ENCODE measurements at regions not wholly inside any gene's neighbourhood (a gene's known extent, or its start where the extent isn't known, plus 50 kb on each side); places are given as distances from the start of the nearest gene placed in this dataset.

DNA sequence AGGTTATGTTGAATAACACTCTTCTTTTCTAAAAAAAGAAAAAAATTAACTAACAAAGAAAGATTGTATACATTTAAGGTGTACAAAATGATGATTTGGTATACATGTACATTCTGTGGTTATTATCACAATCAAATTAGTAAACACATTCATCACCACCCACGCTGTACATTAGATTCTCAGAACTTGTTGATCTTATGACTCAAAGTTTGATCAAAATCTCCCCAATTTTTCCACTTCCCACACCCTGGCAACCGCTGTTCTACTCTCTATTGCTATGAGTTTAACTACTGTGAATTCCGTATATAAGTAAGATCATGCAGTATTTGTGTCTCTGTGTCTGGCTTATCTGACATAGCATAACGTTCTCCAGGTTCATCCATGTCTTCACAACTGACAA, 469.5 kb upstream of the CHRM3 start:
- H2BK12ac ChIP-seq (ENCODE audit: insufficient read length, low read depth, low read length) = no peak overlapping the region
- no peak overlapping the region for H2AFZ ChIP-seq (ENCODE audit: low read length)
- Mint-ChIP-seq H3K36me3 (ENCODE audit: insufficient read depth in 1 of 3, low read depth in 3 of 3) (no peaks in the 10 kb centered on the region), H3K4me3 (no peak overlapping the region), H3K9me3 (peaks cover 2 to 3% of the 10 kb centered on the region in 2 experiments; a peak in 2 of 5 replicates), H3K27me3 (ENCODE audit: low read depth) (no peaks in the 10 kb centered on the region), H3K27ac (no peak overlapping the region), H3K4me1 (peaks cover 0 to 8% of the 10 kb centered on the region in 2 experiments; a peak in 2 of 4 replicates)
- no peak overlapping the region for H4K5ac ChIP-seq (ENCODE audit: insufficient read length, low read depth, low read length)
- no peak overlapping the region for H4K91ac ChIP-seq (ENCODE audit: insufficient read length, low read depth, low read length)
- H3K23me2 ChIP-seq (ENCODE audit: insufficient read length, low read depth, low read length, poor library complexity, severe bottlenecking) = no peaks in the 10 kb centered on the region
- H3K9ac ChIP-seq (ENCODE audit: extremely low read depth, insufficient read length, low read length) = no peak overlapping the region
- no peak overlapping the region for H3T11ph ChIP-seq (ENCODE audit: low read length)
- no peak overlapping the region for H3K4ac ChIP-seq (ENCODE audit: low read depth, low read length)
- H2BK120ac ChIP-seq (ENCODE audit: low read depth, low read length, poor library complexity, severe bottlenecking) = no peak overlapping the region
- H3K27ac ChIP-seq (ENCODE audit: insufficient read length, low read depth, low read length) = no peak overlapping the region
- no peaks in the 10 kb centered on the region for H4K20me1 ChIP-seq (ENCODE audit: control insufficient read depth, insufficient read depth, insufficient read length)
- WGBS (ENCODE audit: extremely low coverage, insufficient read length, low lambda C conversion rate) = no CpG with 5 or more reads among the region's 4 CpGs
- DNase-seq = no peak
- H2BK5ac ChIP-seq (ENCODE audit: insufficient read length, low read length) = no peak overlapping the region
- no peaks in the 10 kb centered on the region for H3K79me1 ChIP-seq (ENCODE audit: insufficient read depth, low read depth, low read length, poor library complexity, severe bottlenecking)
- H3K27me3 ChIP-seq (ENCODE audit: insufficient read depth, low read length) = no peaks in the 10 kb centered on the region
- no peaks in the 10 kb centered on the region for H3K9me3 ChIP-seq (ENCODE audit: control insufficient read depth, low read depth, low read length)
- no peaks in the 10 kb centered on the region for H3K4me1 ChIP-seq (ENCODE audit: insufficient read depth, low read length)
- H2AK5ac ChIP-seq (ENCODE audit: insufficient read length, low read length) = no peak overlapping the region
- H3K18ac ChIP-seq (ENCODE audit: insufficient read length, low read depth, low read length) = no peak overlapping the region
- H3K56ac ChIP-seq (ENCODE audit: insufficient read length, low read depth, low read length) = no peak overlapping the region
- no peak overlapping the region for H2BK15ac ChIP-seq (ENCODE audit: low read depth, low read length)
- no peak overlapping the region for H3K23ac ChIP-seq (ENCODE audit: insufficient read length, low read depth, low read length)
- H2BK20ac ChIP-seq (ENCODE audit: low read depth, low read length, poor library complexity, severe bottlenecking) = no peak overlapping the region
- H3K14ac ChIP-seq (ENCODE audit: insufficient read depth, low read length) = no peak overlapping the region
- no peak overlapping the region for H3K4me2 ChIP-seq (ENCODE audit: insufficient read depth, insufficient read length, low read length)
- TF ChIP-seq, protein P1, sequence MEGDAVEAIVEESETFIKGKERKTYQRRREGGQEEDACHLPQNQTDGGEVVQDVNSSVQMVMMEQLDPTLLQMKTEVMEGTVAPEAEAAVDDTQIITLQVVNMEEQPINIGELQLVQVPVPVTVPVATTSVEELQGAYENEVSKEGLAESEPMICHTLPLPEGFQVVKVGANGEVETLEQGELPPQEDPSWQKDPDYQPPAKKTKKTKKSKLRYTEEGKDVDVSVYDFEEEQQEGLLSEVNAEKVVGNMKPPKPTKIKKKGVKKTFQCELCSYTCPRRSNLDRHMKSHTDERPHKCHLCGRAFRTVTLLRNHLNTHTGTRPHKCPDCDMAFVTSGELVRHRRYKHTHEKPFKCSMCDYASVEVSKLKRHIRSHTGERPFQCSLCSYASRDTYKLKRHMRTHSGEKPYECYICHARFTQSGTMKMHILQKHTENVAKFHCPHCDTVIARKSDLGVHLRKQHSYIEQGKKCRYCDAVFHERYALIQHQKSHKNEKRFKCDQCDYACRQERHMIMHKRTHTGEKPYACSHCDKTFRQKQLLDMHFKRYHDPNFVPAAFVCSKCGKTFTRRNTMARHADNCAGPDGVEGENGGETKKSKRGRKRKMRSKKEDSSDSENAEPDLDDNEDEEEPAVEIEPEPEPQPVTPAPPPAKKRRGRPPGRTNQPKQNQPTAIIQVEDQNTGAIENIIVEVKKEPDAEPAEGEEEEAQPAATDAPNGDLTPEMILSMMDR (conservative IDR thresholded peaks at IDR 0.05) = no peak
- no peaks in the 10 kb centered on the region for H3K79me2 ChIP-seq (ENCODE audit: insufficient read depth, low read length)
- no peak overlapping the region for H4K8ac ChIP-seq (replicated peaks; ENCODE audit: insufficient read length, low read depth, low read length)
